ENCODE measurements at regions not wholly inside any gene's neighbourhood (a gene's known extent, or its start where the extent isn't known, plus 50 kb on each side); places are given as distances from the start of the nearest gene placed in this dataset.

GRCh38 chr6:6891949-6892461, 215.8 kb upstream of the RREB1 start:
- no peak for DNase-seq
- Mint-ChIP-seq H3K9me3 (no peaks in the 10 kb centered on the region), H3K27ac (no peak overlapping the region), H3K36me3 (no peaks in the 10 kb centered on the region), H3K4me1 (peaks cover 0 to 9% of the 10 kb centered on the region in 2 donors), H3K27me3 (ENCODE audit: low read depth in 3 of 3) (peaks cover 0 to 6% (median 1%) of the 10 kb centered on the region in 3 donors), H3K4me3 (no peak overlapping the region)

DNA sequence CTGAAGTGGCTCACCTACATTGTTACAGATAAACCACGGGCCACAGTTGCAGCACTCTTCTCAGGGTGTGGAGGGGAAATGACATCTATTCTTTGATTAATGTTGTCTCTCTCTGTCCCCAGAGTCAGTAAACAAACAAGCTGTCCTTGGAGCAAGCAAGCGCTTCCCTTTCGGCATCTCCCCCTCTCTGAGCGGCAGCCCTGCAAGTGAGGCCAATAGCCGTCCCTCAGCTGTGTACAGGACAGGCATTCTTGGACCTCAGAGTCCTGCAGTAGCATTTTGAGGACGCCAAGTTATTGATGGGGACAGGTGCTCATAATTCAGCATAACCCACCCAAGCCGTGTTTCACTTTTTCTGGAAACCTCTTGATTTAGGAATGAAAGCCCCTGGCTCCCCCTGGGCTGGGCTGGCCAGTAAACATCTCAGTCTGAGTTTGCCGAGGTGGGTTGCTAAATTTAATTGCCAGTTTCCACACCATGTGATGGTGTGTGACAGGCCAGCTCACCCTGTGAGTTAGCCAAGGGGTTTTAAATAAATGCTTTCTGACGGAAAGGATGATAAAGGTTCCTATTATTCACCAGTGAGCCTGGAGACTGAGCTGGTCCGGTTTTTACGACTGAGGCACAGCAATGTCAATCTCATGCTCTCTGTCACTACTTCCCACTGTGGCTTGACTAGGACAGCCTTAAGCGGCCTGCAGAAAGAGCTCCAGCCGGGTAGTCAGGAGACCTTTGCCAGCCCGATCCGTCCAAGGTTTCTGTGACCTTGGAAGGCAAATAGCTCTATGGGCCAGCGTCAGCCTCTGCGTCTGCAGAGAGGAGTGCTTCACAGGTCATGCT, 214.8 kb upstream of the RREB1 start:
- no peak overlapping the region for H3K27ac Mint-ChIP-seq
- no peak overlapping the region for H3K4me3 Mint-ChIP-seq

DNA sequence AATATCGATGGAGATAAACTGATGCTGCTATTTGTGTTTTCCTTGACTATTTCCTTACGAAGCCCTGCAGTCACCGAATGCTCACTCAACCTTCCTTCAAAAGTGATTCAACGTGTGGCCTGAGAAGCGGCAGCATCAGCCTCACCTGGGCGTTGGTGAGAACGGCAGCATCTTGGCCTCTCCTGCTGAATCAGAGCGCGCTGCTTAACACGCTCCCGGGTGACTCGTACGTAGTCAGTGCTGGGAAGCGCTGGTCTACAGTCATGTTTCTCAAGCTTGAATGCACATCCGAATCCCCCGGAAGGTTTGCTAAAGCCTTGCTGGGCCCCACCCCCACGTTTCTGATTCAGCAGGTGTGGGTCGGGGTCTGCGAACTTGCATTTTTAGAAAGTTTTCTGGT, 214.1 kb upstream of the RREB1 start:
- H3K4me1 Mint-ChIP-seq: peaks cover 0 to 9% of the 10 kb centered on the region in 2 donors
- no peaks in the 10 kb centered on the region for H3K9me3 Mint-ChIP-seq
- H3K27me3 Mint-ChIP-seq (ENCODE audit: low read depth in 3 of 3): peaks cover 0 to 4% (median 1%) of the 10 kb centered on the region in 3 donors
- H3K36me3 Mint-ChIP-seq: no peaks in the 10 kb centered on the region
- DNase-seq: no peak
- H3K27ac Mint-ChIP-seq: no peak overlapping the region
- no peak overlapping the region for H3K4me3 Mint-ChIP-seq

More for the DNA sequence above, 214.8 kb upstream of the RREB1 start:
- no peaks in the 10 kb centered on the region for H3K9me3 Mint-ChIP-seq
- H3K4me1 Mint-ChIP-seq: peaks cover 0 to 9% of the 10 kb centered on the region in 2 donors
- peaks cover 0 to 7% (median 1%) of the 10 kb centered on the region in 3 donors for H3K27me3 Mint-ChIP-seq (ENCODE audit: low read depth in 3 of 3)
- no peaks in the 10 kb centered on the region for H3K36me3 Mint-ChIP-seq
- DNase-seq: no peak

GRCh38 chr6:6895929-6896328, 211.8 kb upstream of the RREB1 start:
- no peak overlapping the region for H3K4me3 Mint-ChIP-seq
- no peaks in the 10 kb centered on the region for H3K36me3 Mint-ChIP-seq
- no peaks in the 10 kb centered on the region for H3K9me3 Mint-ChIP-seq
- H3K27ac Mint-ChIP-seq: no peak overlapping the region
- peaks cover 0 to 9% of the 10 kb centered on the region in 2 donors for H3K4me1 Mint-ChIP-seq
- DNase-seq: no peak
- peaks cover 0 to 1% (median 1%) of the 10 kb centered on the region in 3 donors for H3K27me3 Mint-ChIP-seq (ENCODE audit: low read depth in 3 of 3)

GRCh38 chr6:6897140-6897539, 210.6 kb upstream of the RREB1 start:
- H3K9me3 Mint-ChIP-seq: no peaks in the 10 kb centered on the region
- peaks cover 0 to 3% of the 10 kb centered on the region in 2 donors for H3K4me1 Mint-ChIP-seq
- H3K27ac Mint-ChIP-seq: no peak overlapping the region
- H3K4me3 Mint-ChIP-seq: no peak overlapping the region
- H3K36me3 Mint-ChIP-seq: no peaks in the 10 kb centered on the region
- DNase-seq: no peak
- peaks cover 0 to 1% (median 1%) of the 10 kb centered on the region in 3 donors for H3K27me3 Mint-ChIP-seq (ENCODE audit: low read depth in 3 of 3)

DNA sequence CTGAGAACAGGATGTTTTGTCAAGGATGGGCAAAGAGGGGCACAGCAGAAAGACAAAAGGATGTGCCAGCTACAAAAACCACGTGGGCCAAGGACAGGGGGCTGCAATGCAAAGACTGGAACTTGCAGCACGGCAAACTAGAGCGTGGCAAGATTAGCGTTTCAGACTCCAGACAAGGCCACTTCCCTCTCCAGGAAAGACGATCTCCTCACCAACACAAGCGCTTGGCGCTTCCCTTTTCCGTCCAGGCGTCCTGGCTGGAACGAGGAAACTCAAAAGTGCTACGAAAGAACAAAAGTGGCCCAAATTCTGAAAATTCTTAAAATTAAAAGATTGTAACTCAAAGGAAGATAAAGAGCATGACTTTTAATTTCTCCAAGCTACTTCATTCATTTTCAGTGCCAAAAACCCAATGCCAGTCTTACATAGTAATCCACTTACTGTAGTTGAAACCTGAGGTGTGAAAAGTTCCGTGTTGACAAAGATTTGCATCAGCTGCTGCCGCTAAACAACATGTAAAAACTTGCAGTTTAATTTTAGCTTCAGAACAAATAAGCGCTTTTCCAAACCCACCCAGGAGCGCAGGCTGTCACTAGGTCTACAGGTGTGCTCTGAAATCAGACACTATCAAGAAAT, 207.1 kb upstream of the RREB1 start:
- Mint-ChIP-seq H3K4me1 (no peaks in the 10 kb centered on the region), H3K27me3 (ENCODE audit: low read depth in 3 of 3) (peaks cover 1 to 3% (median 1%) of the 10 kb centered on the region in 3 donors), H3K27ac (no peak overlapping the region), H3K36me3 (no peaks in the 10 kb centered on the region), H3K4me3 (no peak overlapping the region), H3K9me3 (no peaks in the 10 kb centered on the region)
- no peak for DNase-seq

GRCh38 chr6:6901205-6901719, 206.5 kb upstream of the RREB1 start:
- no peak for DNase-seq
- H3K27ac Mint-ChIP-seq: no peak overlapping the region
- no peak overlapping the region for H3K4me3 Mint-ChIP-seq
- H3K27me3 Mint-ChIP-seq (ENCODE audit: low read depth in 3 of 3): peaks cover 0 to 3% (median 1%) of the 10 kb centered on the region in 3 donors
- no peaks in the 10 kb centered on the region for H3K36me3 Mint-ChIP-seq
- H3K4me1 Mint-ChIP-seq: no peaks in the 10 kb centered on the region
- H3K9me3 Mint-ChIP-seq: no peaks in the 10 kb centered on the region

DNA sequence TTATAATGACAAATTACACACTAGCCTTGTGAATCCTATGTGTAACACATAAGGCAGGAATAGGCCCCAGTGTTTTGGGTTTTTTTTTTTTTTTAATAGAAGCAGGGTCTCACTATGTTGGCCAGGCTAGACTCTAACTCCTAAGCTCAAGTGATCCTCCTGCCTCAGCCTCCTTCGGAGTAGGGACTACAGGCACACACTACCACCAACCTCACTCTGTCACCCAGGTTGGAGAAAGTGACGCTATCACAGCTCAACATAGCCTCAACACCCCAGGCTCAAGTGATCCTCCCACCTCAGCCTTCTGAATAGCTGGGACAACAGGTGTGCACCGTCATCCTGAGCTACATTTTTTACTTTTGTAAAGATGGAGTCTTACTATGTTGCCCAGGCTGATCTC, 205.8 kb upstream of the RREB1 start:
- no peaks in the 10 kb centered on the region for H3K36me3 Mint-ChIP-seq
- H3K27ac Mint-ChIP-seq: no peak overlapping the region
- H3K4me3 Mint-ChIP-seq: no peak overlapping the region
- H3K27me3 Mint-ChIP-seq (ENCODE audit: low read depth in 3 of 3): peaks cover 0 to 3% (median 1%) of the 10 kb centered on the region in 3 donors
- no peak for DNase-seq
- H3K9me3 Mint-ChIP-seq: no peaks in the 10 kb centered on the region
- H3K4me1 Mint-ChIP-seq: no peaks in the 10 kb centered on the region

DNA sequence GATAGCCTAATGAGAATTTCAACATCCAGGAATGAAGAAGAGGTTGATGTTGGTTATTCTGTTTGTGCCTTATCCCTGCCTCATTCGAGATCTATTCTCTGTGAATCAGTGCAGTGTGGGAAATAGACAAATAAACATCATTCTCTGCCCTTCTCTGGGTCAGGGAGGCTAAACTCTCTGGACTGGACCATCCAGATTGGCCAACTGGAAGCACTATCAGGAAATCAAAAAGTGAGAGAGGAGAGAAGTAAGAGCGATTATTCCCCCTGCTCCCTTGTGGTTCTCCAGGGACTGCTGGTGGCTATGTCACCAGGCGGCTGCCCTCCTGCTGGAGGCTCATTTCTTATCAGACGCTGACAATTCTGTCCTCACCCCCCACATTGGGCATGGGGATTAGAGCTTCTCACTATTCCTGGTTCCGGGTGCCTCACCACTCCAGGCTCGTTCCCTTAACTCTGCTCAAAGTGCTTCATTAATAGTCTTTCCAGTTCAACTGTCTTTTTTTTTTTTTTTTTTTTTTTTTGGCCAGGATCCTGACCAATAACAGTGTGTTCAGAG, 201.7 kb upstream of the RREB1 start:
- no peak for DNase-seq
- no peak overlapping the region for H3K4me3 Mint-ChIP-seq
- H3K4me1 Mint-ChIP-seq: no peaks in the 10 kb centered on the region
- peaks cover 1 to 3% (median 2%) of the 10 kb centered on the region in 3 donors for H3K27me3 Mint-ChIP-seq (ENCODE audit: low read depth in 3 of 3)
- no peaks in the 10 kb centered on the region for H3K36me3 Mint-ChIP-seq
- H3K27ac Mint-ChIP-seq: no peak overlapping the region
- no peaks in the 10 kb centered on the region for H3K9me3 Mint-ChIP-seq

- Mint-ChIP-seq H3K4me3 (no peak overlapping the region), H3K27me3 (ENCODE audit: low read depth in 3 of 3) (peaks cover 2 to 3% (median 3%) of the 10 kb centered on the region in 3 donors), H3K4me1 (no peaks in the 10 kb centered on the region), H3K36me3 (no peaks in the 10 kb centered on the region), H3K9me3 (no peaks in the 10 kb centered on the region), H3K27ac (no peak overlapping the region)
- DNase-seq: no peak
Measured at GRCh38 chr6:6906570-6907213, 201.1 kb upstream of the RREB1 start.

DNA sequence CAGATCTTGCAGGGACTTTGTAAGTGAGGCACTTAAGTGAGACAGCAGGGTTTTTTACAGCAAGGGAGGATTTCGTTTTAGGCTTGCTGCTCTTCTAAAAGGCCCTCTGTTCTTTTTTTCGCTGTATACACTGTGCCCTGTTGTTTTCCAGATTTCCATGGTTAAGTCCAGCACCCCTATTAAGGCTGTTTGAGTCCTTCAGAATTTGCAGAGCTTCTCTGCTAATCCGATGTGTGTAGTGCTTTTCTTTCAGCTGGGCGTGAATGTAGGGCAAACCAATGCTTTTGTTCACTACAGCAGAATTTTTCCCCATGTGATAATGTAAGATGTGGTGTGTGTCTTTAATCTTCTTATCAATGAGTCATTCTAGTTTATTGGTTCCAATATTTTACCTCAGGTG, 200.5 kb upstream of the RREB1 start:
- no peak for DNase-seq
- H3K4me1 Mint-ChIP-seq: no peaks in the 10 kb centered on the region
- peaks cover 2 to 4% (median 3%) of the 10 kb centered on the region in 3 donors for H3K27me3 Mint-ChIP-seq (ENCODE audit: low read depth in 3 of 3)
- H3K27ac Mint-ChIP-seq: no peak overlapping the region
- no peaks in the 10 kb centered on the region for H3K36me3 Mint-ChIP-seq
- H3K4me3 Mint-ChIP-seq: no peak overlapping the region
- no peaks in the 10 kb centered on the region for H3K9me3 Mint-ChIP-seq

- no peak overlapping the region for H3K27ac Mint-ChIP-seq
- H3K27me3 Mint-ChIP-seq (ENCODE audit: low read depth in 3 of 3): peaks cover 0 to 8% (median 2%) of the 10 kb centered on the region in 3 donors
- no peaks in the 10 kb centered on the region for H3K36me3 Mint-ChIP-seq
- no peaks in the 10 kb centered on the region for H3K4me1 Mint-ChIP-seq
- H3K4me3 Mint-ChIP-seq: no peak overlapping the region
- no peak for DNase-seq
- H3K9me3 Mint-ChIP-seq: no peaks in the 10 kb centered on the region
Measured at GRCh38 chr6:6908121-6908520, 199.6 kb upstream of the RREB1 start.

DNA sequence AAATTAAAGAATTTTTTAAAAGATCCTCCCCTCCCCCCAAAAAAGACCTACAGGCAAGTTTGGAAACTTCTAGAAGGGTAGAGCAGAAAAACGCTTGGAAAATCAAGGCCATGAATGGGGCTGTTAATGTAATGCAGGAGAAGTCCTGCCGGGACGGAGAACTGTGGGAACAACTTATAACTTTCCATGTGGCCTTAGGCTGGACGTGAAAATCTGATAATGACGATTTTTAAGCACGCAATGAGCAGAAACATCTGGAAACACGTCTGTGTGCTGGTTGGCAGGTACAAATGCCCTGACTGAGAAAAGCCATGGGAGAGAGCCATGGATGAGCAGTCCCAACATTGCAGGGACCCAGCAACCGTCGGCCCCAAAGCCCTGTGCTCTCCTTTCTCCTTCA, 198.7 kb upstream of the RREB1 start:
- H3K36me3 Mint-ChIP-seq: no peaks in the 10 kb centered on the region
- H3K27ac Mint-ChIP-seq: no peak overlapping the region
- no peaks in the 10 kb centered on the region for H3K9me3 Mint-ChIP-seq
- DNase-seq: no peak
- no peaks in the 10 kb centered on the region for H3K4me1 Mint-ChIP-seq
- H3K4me3 Mint-ChIP-seq: no peak overlapping the region
- H3K27me3 Mint-ChIP-seq (ENCODE audit: low read depth in 3 of 3): peaks cover 0 to 9% (median 2%) of the 10 kb centered on the region in 3 donors

All from immature natural killer cell (primary cell).